ENCODE measurements at regions not wholly inside any gene's neighbourhood (a gene's known extent, or its start where the extent isn't known, plus 50 kb on each side); places are given as distances from the start of the nearest gene placed in this dataset.
A peak's percentile ranks its signal among the peaks of the same experiment; 100 is the strongest.

DNA sequence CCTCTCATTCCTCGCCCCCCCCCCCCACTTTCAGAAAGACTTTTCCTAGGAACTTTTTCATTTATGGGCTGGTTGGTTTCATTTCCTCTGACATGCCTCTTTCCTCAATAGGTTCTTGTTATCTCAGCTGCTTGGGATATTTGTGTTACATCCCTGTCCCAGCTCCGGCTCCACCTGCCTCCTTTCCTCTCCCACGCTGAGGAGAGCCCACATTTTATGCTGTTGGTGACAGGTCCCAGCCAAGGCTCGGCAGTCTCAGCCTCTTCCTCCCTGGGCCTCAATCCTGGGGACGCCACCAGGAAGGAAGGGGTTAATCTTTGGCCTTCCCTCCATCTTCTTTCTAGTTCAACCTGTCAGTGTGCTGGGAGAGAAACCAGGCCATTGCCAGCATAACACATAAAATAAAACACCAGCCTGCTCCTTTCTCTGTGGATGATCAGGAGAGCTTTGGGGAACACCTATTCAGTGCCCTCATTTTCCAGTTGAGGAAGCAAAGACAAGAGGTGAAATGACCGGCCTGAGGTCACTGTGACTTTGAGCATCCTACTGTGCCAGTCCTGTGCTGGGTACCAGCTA is 216.9 kb upstream of the TNP1 start:
- DNase-seq = no peak
- no peak for TF ChIP-seq POLR2A (IDR thresholded peaks at IDR 0.05)
- TF ChIP-seq, protein P1, sequence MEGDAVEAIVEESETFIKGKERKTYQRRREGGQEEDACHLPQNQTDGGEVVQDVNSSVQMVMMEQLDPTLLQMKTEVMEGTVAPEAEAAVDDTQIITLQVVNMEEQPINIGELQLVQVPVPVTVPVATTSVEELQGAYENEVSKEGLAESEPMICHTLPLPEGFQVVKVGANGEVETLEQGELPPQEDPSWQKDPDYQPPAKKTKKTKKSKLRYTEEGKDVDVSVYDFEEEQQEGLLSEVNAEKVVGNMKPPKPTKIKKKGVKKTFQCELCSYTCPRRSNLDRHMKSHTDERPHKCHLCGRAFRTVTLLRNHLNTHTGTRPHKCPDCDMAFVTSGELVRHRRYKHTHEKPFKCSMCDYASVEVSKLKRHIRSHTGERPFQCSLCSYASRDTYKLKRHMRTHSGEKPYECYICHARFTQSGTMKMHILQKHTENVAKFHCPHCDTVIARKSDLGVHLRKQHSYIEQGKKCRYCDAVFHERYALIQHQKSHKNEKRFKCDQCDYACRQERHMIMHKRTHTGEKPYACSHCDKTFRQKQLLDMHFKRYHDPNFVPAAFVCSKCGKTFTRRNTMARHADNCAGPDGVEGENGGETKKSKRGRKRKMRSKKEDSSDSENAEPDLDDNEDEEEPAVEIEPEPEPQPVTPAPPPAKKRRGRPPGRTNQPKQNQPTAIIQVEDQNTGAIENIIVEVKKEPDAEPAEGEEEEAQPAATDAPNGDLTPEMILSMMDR (IDR thresholded peaks at IDR 0.05) = no peak
- Histone ChIP-seq H3K4me3 (no peak overlapping the region), H3K9me3 (no peaks in the 10 kb centered on the region), H3K27ac (no peak overlapping the region), H3K4me1 (peaks cover 0 to 6% (median 0%) of the 10 kb centered on the region in 3 donors), H3K36me3 (no peaks in the 10 kb centered on the region), H3K27me3 (no peaks in the 10 kb centered on the region)
- WGBS, 2 donors = 87 to 93% methylated on average over 5 to 6 of the region's 6 CpGs
- intact Hi-C loops (cut with DNase I) = no loop called here

- no peaks in the 10 kb centered on the region for H3K9me3 ChIP-seq
- no peak overlapping the region for H3K4me3 ChIP-seq
- intact Hi-C loops (cut with DNase I) = no loop called here
- DNase-seq = no peak
- H3K4me1 ChIP-seq = peaks cover 0 to 6% (median 0%) of the 10 kb centered on the region in 3 donors
- TF ChIP-seq, protein P1 (IDR thresholded peaks at IDR 0.05) = no peak
- TF ChIP-seq POLR2A (IDR thresholded peaks at IDR 0.05) = no peak
- no peaks in the 10 kb centered on the region for H3K27me3 ChIP-seq
- 89 to 92% methylated on average over 3 of the region's 3 CpGs for WGBS, 2 donors
- H3K27ac ChIP-seq = peak overlapping the region in 1 of 4 donors; percentile 53
- H3K36me3 ChIP-seq = no peaks in the 10 kb centered on the region
Observed at GRCh38 chr2:217076058-217076435, 216.2 kb upstream of the TNP1 start.

DNA sequence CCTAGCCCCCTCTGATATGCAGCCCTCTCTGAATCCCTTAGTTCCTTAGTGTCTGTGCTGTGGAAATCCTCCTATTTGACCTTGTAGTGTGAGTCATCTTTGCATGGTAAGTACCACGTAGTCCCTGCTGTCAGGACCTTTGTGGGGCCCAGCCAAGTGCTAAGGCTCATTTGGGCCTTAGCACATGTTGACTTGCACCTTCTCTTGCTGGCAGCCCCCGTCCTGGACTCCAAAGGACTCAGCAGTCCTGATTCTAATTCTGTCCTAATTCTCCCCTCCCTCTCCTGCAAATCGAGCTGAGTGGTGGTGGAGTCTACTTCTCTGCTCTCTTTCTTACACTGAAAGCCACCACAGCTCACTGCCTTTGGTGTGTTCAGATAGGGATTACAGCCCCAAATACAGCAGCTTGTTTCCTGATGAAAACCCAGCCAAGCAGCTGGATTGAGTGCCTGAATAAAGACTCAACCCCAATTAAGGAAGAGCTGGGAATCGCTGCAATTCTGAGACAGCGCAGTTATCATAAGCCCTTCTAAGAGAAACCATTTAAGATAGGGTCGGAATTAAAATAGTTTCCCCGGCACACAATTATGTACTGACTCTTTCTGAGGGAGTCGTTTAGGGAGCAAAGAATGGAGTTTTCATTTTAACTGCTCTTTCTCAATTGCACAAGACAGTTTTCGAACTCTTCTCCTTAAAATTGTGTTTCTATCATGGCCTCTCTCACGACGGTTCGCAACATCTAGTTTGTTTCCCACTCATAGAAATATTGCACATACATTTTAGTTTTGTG is 215.6 kb upstream of the TNP1 start:
- Histone ChIP-seq H3K36me3 (no peaks in the 10 kb centered on the region), H3K27me3 (no peaks in the 10 kb centered on the region), H3K4me3 (no peak overlapping the region), H3K9me3 (no peaks in the 10 kb centered on the region), H3K4me1 (peaks cover 0 to 6% (median 0%) of the 10 kb centered on the region in 3 donors), H3K27ac (peak overlapping the region in 3 of 4 donors; percentile 31 to 64 (median 53))
- DNase-seq = no peak
- 74 to 78% methylated on average over 11 to 12 of the region's 12 CpGs for WGBS, 2 donors
- no peak for TF ChIP-seq POLR2A (IDR thresholded peaks at IDR 0.05)
- TF ChIP-seq, protein P1 (IDR thresholded peaks at IDR 0.05) = no peak
- intact Hi-C loops (cut with DNase I) = no loop called here

DNA sequence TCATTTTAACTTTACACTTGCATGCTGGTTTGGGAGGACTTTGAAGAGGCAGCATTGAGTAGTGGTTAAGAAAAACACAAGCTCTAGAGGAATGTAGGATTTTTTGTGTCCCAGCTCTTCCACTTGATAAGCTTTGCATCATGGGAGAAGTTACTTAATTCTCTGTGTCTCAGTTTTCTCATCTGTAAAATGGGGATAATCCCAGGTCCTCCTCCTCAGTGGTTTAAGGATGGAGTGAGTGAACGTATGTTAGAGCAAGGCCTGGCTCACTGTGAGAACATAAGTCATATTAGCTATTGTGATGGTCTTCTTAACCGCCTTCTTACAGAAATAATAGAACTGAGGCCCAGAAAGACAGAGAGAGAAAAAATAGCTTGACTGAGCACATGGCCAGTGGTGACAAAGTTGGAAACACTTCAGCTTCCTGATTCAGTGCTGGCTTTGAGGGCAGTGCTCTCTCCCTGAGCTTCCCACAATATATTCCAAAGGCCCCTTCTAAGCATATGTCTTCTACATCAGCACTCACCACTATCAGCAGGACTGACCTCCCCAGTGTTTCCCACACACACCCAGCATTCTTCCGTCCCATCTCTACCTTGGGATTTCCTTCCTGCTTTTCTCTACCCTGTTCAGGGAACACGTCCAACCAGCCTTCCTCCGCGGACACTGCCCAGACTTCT is 214.9 kb upstream of the TNP1 start:
- DNase-seq = no peak
- peaks cover 0 to 6% (median 0%) of the 10 kb centered on the region in 3 donors for H3K4me1 ChIP-seq
- TF ChIP-seq, protein P1 (IDR thresholded peaks at IDR 0.05) = no peak
- no peak for TF ChIP-seq POLR2A (IDR thresholded peaks at IDR 0.05)
- no peak overlapping the region for H3K4me3 ChIP-seq
- peak overlapping the region in 3 of 4 donors; percentile 31 to 64 (median 53) for H3K27ac ChIP-seq
- WGBS, 2 donors = 81 to 86% methylated on average over 6 of the region's 6 CpGs
- H3K27me3 ChIP-seq = no peaks in the 10 kb centered on the region
- no peaks in the 10 kb centered on the region for H3K9me3 ChIP-seq
- intact Hi-C loops (cut with DNase I) = no loop called here
- H3K36me3 ChIP-seq = no peaks in the 10 kb centered on the region

DNA sequence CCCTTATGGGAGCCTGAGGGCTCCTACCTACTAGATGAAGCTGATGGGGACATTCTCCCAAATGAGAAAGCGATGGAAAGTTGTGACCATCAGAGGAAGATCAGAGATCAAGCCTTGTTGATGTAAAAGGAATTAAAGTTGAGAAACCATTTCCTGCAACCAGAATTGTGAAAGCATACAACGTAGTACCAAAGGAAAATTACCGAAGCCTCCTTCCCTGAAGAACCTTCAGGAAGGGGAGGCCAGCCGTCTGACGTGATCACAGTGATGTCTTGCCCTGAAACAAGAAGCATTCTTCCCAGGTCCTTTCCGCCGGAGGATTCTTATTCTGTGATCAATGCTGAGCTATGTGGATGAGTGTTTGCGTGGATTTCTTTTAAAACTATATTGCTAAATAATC is 211.6 kb upstream of the TNP1 start:
- peaks cover 0 to 6% (median 0%) of the 10 kb centered on the region in 3 donors for H3K4me1 ChIP-seq
- H3K27ac ChIP-seq = peak overlapping the region in 1 of 4 donors; percentile 17
- H3K4me3 ChIP-seq = no peak overlapping the region
- TF ChIP-seq POLR2A (IDR thresholded peaks at IDR 0.05) = no peak
- TF ChIP-seq, protein P1 (IDR thresholded peaks at IDR 0.05) = no peak
- no peak for DNase-seq
- no peaks in the 10 kb centered on the region for H3K36me3 ChIP-seq
- no peaks in the 10 kb centered on the region for H3K9me3 ChIP-seq
- peaks cover 0 to 6% (median 0%) of the 10 kb centered on the region in 4 donors for H3K27me3 ChIP-seq
- WGBS, 2 donors = 81 to 85% methylated on average over 8 of the region's 8 CpGs
- intact Hi-C loops (cut with DNase I) = no loop called here
